MCF 10A (cell line): ENCODE measurements at regions not wholly inside any gene's neighbourhood (a gene's known extent, or its start where the extent isn't known, plus 50 kb on each side); places are given as distances from the start of the nearest gene placed in this dataset.
"Not testable (repeated sequence)": the region's sequence is repeated elsewhere in the genome, so short reads cannot be mapped to it uniquely, and the experiment has no call there.

ENCODE experiments used
- BruUV-seq: library from RNA; stranded (reverse); fragments of 400-500 nt; replicated peaks from 2 replicates; lab custom pipeline; 2021; lab: Mats Ljungman, UMichigan
- CTCF ChIA-PET: fragments of 300-600 bp; sonication (Branson Sonifier 250); formaldehyde crosslinking; extraction: SDS; loops from one replicate; lab custom pipeline; 2021; ENCODE audit warnings: antibody characterized with exemption, inconsistent platforms; lab: Yijun Ruan, JAX
- POLR2A ChIA-PET: fragments of 300-600, 350-650 bp; sonication (Branson Sonifier 250); formaldehyde crosslinking; extraction: SDS; loops from one replicate; lab custom pipeline; 2020; ENCODE audit warnings: antibody characterized with exemption, inconsistent platforms; lab: Yijun Ruan, JAX
- DNase-seq: peaks from one replicate; pipeline ENCODE4 v3.0.0-alpha.2; 2018; ENCODE audit not compliant: unreplicated experiment
- H3K27ac Mint-ChIP-seq: one replicate; pipeline ENCODE4 v1.8.0; 2022; ENCODE audit warnings: mild to moderate bottlenecking, low read depth, mixed read lengths; ENCODE audit not compliant: unreplicated experiment
- H3K27me3 Mint-ChIP-seq: one replicate; pipeline ENCODE4 v1.8.0; 2022; ENCODE audit warnings: mixed read lengths; ENCODE audit not compliant: insufficient read depth, unreplicated experiment
- H3K36me3 Mint-ChIP-seq: one replicate; pipeline ENCODE4 v1.8.0; 2022; ENCODE audit warnings: mild to moderate bottlenecking, moderate library complexity, mixed read lengths; ENCODE audit not compliant: insufficient read depth, unreplicated experiment
- H3K4me1 Mint-ChIP-seq: one replicate; pipeline ENCODE4 v1.8.0; 2022; ENCODE audit warnings: mixed read lengths; ENCODE audit not compliant: insufficient read depth, unreplicated experiment
- H3K4me3 Mint-ChIP-seq: one replicate; pipeline ENCODE4 v1.8.0; 2022; ENCODE audit warnings: mild to moderate bottlenecking, moderate library complexity, mixed read lengths; ENCODE audit not compliant: unreplicated experiment
- H3K9me3 Mint-ChIP-seq: one replicate; pipeline ENCODE4 v1.8.0; 2022; ENCODE audit warnings: mixed read lengths; ENCODE audit not compliant: unreplicated experiment
- CTCF ChIP-seq: fragments of 200-600 bp; IDR thresholded peaks from one replicate; pipeline ENCODE4 v1.8.0; 2022; ENCODE audit warnings: antibody characterized with exemption, mild to moderate bottlenecking; ENCODE audit not compliant: unreplicated experiment
- intact Hi-C: fragments of 100-400 bp; cut with micrococcal nuclease; formaldehyde crosslinking; loops from 2 replicates; pipeline ENCODE4 v1.14.1; 2022

GRCh38 chr3:165607221-165607620, 230.0 kb downstream of the BCHE start:
- BruUV-seq = no TSS peak
- no peak for DNase-seq
- no peaks in the 10 kb centered on the region for H3K4me1 Mint-ChIP-seq
- ChIA-PET POLR2A (no interaction called here), CTCF (no interaction called here)
- intact Hi-C loops = no loop called here
- H3K4me3 Mint-ChIP-seq = no peak overlapping the region
- no peaks in the 10 kb centered on the region for H3K36me3 Mint-ChIP-seq
- no peak for TF ChIP-seq CTCF
- no peak overlapping the region for H3K27ac Mint-ChIP-seq
- H3K9me3 Mint-ChIP-seq = no peaks in the 10 kb centered on the region
- no peaks in the 10 kb centered on the region for H3K27me3 Mint-ChIP-seq

- intact Hi-C loops = no loop called here
- H3K4me3 Mint-ChIP-seq = no peak overlapping the region
- H3K36me3 Mint-ChIP-seq = no peaks in the 10 kb centered on the region
- no peak for DNase-seq
- no peaks in the 10 kb centered on the region for H3K9me3 Mint-ChIP-seq
- H3K27me3 Mint-ChIP-seq = no peaks in the 10 kb centered on the region
- no peak for TF ChIP-seq CTCF
- ChIA-PET POLR2A (no interaction called here), CTCF (no interaction called here)
- BruUV-seq = no TSS peak
- no peaks in the 10 kb centered on the region for H3K4me1 Mint-ChIP-seq
- no peak overlapping the region for H3K27ac Mint-ChIP-seq
Measured at GRCh38 chr3:165603196-165603595, 234.0 kb downstream of the BCHE start.

GRCh38 chr3:165572566-165572965, 264.7 kb downstream of the BCHE start:
- DNase-seq, H3K4me1 Mint-ChIP-seq, H3K27me3 Mint-ChIP-seq, H3K27ac Mint-ChIP-seq, intact Hi-C loops, H3K4me3 Mint-ChIP-seq, BruUV-seq, H3K9me3 Mint-ChIP-seq, H3K36me3 Mint-ChIP-seq, POLR2A ChIA-PET: not testable (repeated sequence)
- CTCF ChIA-PET = interaction anchor here (0.6 kb wide), 1 partner anchor 386 kb away, joined by 3 read pairs; no protein-coding TSS in a partner anchor

DNA sequence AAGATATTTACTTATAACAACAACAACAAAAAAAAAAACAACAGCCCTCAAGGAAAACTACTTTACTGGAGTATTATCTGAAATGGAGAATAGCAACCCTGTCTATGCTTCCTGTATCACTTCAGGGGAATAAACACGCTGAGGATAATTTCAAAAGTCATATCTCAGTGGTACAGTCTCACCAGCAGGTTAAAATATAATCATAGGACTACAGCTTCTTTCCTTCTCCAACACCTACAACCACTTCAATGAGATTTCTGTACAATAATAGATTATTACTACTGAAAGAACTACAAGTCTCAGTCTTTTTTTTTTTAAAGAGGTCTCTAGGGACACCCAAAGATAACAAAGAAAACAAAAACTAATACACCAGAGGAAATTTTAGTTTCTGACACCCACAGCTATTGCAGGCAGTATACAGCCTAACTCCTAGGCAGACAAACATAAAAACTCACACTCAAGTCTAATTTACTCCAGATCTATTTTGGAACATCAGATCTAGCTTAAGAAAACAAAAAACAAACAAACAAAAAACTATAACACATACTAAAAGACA, 268.2 kb downstream of the BCHE start:
- Mint-ChIP-seq H3K36me3 (no peaks in the 10 kb centered on the region), H3K4me3 (no peak overlapping the region), H3K9me3 (peaks cover 7% of the 10 kb centered on the region), H3K4me1 (peaks cover 5% of the 10 kb centered on the region), H3K27me3 (no peaks in the 10 kb centered on the region), H3K27ac (no peak overlapping the region)
- POLR2A ChIA-PET = interaction anchor here (0.6 kb wide), 2 partner anchors 186 to 234 kb away, joined by 3 read pairs; no protein-coding TSS in a partner anchor
- no peak for TF ChIP-seq CTCF
- BruUV-seq = no TSS peak
- CTCF ChIA-PET = no interaction called here
- intact Hi-C loops = no loop called here
- no peak for DNase-seq

DNA sequence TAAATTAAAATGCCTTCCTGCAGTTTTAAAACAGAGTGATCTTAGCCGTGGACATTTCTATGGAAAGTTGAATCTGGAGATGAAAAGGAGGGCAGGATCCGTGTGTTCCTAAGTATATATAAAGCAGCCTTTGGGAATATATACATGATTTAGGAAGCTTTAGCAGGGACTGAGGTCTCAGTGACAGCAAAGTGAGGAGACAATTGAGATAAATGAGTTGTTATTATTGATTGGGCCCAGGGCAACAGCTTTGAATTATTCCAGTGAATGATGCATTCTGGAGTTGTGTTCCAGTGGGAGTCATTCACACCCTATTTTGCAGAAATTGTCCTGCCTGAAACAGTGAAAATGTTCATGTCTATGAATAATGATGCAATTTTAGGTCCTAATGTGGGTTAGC, 281.4 kb downstream of the BCHE start:
- TF ChIP-seq CTCF = no peak
- CTCF ChIA-PET = no interaction called here
- H3K27me3 Mint-ChIP-seq = no peaks in the 10 kb centered on the region
- no peaks in the 10 kb centered on the region for H3K36me3 Mint-ChIP-seq
- DNase-seq = no peak
- POLR2A ChIA-PET = no interaction called here
- H3K4me3 Mint-ChIP-seq = no peak overlapping the region
- BruUV-seq = no TSS peak
- no peaks in the 10 kb centered on the region for H3K9me3 Mint-ChIP-seq
- no peak overlapping the region for H3K27ac Mint-ChIP-seq
- no peaks in the 10 kb centered on the region for H3K4me1 Mint-ChIP-seq
- intact Hi-C loops = no loop called here
